ENCODE measurements at regions not wholly inside any gene's neighbourhood (a gene's known extent, or its start where the extent isn't known, plus 50 kb on each side); places are given as distances from the start of the nearest gene placed in this dataset.

DNA sequence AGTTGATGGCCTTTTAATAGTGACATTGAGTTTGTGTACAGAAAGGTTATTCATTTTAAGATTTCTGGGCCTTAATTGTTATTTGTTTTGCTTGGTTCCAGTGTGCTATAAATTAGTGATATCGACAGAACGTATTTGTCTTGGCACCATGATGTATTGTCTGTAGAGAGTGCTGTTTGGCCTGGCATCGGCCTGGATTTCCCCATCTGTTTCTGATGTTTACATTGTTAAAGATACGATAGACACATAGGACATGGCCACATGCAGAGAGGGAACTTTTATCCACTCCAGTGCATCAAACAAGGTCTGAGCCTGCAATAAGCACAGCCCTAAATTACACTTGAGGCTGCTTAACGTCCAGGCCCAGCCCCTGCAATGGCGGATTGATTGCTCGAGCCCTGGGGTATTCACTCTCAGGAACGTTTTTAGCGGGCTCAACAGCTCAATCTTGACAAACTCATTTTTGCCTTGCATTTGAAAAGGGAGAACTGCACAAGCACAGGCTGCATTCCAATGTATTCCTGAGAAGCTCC lies 144.7 kb downstream of the SLC4A3 start:
- no peak for TF ChIP-seq MXD4 (CRISPR knock-in tag; IDR thresholded peaks at IDR 0.05; ENCODE audit: borderline replicate concordance)
- TF ChIP-seq CTCF (IDR thresholded peaks at IDR 0.05) = no peak
- TF ChIP-seq, protein P1, sequence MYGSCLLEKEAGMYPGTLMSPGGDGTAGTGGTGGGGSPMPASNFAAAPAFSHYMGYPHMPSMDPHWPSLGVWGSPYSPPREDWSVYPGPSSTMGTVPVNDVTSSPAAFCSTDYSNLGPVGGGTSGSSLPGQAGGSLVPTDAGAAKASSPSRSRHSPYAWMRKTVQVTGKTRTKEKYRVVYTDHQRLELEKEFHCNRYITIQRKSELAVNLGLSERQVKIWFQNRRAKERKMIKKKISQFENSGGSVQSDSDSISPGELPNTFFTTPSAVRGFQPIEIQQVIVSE (CRISPR knock-in tag; IDR thresholded peaks at IDR 0.05; ENCODE audit: borderline replicate concordance) = no peak
- TF ChIP-seq, protein P2, sequence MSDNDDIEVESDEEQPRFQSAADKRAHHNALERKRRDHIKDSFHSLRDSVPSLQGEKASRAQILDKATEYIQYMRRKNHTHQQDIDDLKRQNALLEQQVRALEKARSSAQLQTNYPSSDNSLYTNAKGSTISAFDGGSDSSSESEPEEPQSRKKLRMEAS (CRISPR knock-in tag; IDR thresholded peaks at IDR 0.05) = no peak
- TF ChIP-seq SP1 (CRISPR knock-in tag; conservative IDR thresholded peaks at IDR 0.05) = no peak
- TF ChIP-seq ATF3 (CRISPR knock-in tag; conservative IDR thresholded peaks at IDR 0.05) = no peak
- TF ChIP-seq, protein P3, sequence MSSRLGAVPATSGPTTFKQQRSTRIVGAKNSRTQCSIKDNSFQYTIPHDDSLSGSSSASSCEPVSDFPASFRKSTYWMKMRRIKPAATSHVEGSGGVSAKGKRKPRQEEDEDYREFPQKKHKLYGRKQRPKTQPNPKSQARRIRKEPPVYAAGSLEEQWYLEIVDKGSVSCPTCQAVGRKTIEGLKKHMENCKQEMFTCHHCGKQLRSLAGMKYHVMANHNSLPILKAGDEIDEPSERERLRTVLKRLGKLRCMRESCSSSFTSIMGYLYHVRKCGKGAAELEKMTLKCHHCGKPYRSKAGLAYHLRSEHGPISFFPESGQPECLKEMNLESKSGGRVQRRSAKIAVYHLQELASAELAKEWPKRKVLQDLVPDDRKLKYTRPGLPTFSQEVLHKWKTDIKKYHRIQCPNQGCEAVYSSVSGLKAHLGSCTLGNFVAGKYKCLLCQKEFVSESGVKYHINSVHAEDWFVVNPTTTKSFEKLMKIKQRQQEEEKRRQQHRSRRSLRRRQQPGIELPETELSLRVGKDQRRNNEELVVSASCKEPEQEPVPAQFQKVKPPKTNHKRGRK (CRISPR knock-in tag; IDR thresholded peaks at IDR 0.05; ENCODE audit: borderline replicate concordance) = no peak
- no peak for TF ChIP-seq JUN (CRISPR knock-in tag; IDR thresholded peaks at IDR 0.05)
- no peak for TF ChIP-seq PREB (CRISPR knock-in tag; IDR thresholded peaks at IDR 0.05; ENCODE audit: borderline replicate concordance)
- TF ChIP-seq ZNF232 (CRISPR knock-in tag; IDR thresholded peaks at IDR 0.05) = no peak
- no peak for TF ChIP-seq NFATC4 (CRISPR knock-in tag; IDR thresholded peaks at IDR 0.05)
- TF ChIP-seq, protein P4, sequence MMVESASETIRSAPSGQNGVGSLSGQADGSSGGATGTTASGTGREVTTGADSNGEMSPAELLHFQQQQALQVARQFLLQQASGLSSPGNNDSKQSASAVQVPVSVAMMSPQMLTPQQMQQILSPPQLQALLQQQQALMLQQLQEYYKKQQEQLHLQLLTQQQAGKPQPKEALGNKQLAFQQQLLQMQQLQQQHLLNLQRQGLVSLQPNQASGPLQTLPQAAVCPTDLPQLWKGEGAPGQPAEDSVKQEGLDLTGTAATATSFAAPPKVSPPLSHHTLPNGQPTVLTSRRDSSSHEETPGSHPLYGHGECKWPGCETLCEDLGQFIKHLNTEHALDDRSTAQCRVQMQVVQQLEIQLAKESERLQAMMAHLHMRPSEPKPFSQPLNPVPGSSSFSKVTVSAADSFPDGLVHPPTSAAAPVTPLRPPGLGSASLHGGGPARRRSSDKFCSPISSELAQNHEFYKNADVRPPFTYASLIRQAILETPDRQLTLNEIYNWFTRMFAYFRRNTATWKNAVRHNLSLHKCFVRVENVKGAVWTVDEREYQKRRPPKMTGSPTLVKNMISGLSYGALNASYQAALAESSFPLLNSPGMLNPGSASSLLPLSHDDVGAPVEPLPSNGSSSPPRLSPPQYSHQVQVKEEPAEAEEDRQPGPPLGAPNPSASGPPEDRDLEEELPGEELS (CRISPR knock-in tag; IDR thresholded peaks at IDR 0.05) = no peak
- TF ChIP-seq TEAD4 (CRISPR knock-in tag; IDR thresholded peaks at IDR 0.05) = no peak
- TF ChIP-seq FOXJ3 (CRISPR knock-in tag; IDR thresholded peaks at IDR 0.05; ENCODE audit: borderline replicate concordance) = no peak

Data from WTC11 (cell line).